B cell (primary cell): ENCODE measurements at regions not wholly inside any gene's neighbourhood (a gene's known extent, or its start where the extent isn't known, plus 50 kb on each side); places are given as distances from the start of the nearest gene placed in this dataset.

Source experiments
- ATAC-seq: fragments of 200-7000 bp; cut with Tn5 transposase; one replicate; pipeline ENCODE4 v1.10.0; 2021; ENCODE audit warnings: low read depth, mild to moderate bottlenecking, moderate number of reproducible peaks, moderate library complexity
- CTCF ChIA-PET: fragments of 350-600 bp; sonication (Branson Sonifier 250); formaldehyde crosslinking; loops from one replicate; lab custom pipeline; 2021; ENCODE audit warnings: antibody characterized with exemption, inconsistent platforms; lab: Charles Lee
- POLR2A ChIA-PET: fragments of 350-600 bp; sonication (Branson Sonifier 250); formaldehyde crosslinking; loops from one replicate; lab custom pipeline; 2021; ENCODE audit warnings: antibody characterized with exemption; lab: Charles Lee
- DNase-seq: peaks from one replicate; pipeline ENCODE4 v3.0.0; 2013
- H2AFZ ChIP-seq: 2 replicates; pipeline ENCODE4 v1.6.1; 2012; ENCODE audit warnings: mild to moderate bottlenecking, low read depth, low read length; ENCODE audit not compliant: insufficient read depth, poor library complexity, severe bottlenecking
- H3K27ac ChIP-seq, 2 donors: 1 replicate in 1 of 2; 2 replicates in 1 of 2; pipeline ENCODE4 v1.5.1; 2012 to 2013; ENCODE audit warnings: low read length in 2 of 2, mild to moderate bottlenecking in 2 of 2, moderate library complexity in 1 of 2
- H3K27me3 ChIP-seq, 4 experiments: fragments of 200-600 bp in 1 of 4; sonication (generic) in 1 of 4; replicated peaks in 1 of 4; 1 replicate in 2 of 4; 2 replicates in 2 of 4; pipeline versions ENCODE4 v1.6.1 to v1.7.0; 2013 to 2016; ENCODE audit warnings: low read length in 3 of 4, mild to moderate bottlenecking in 2 of 4, mixed read lengths in 1 of 4, moderate library complexity in 1 of 4; ENCODE audit not compliant: insufficient read depth in 4 of 4, control insufficient read depth in 3 of 4; ENCODE audit errors: control extremely low read depth in 1 of 4
- H3K36me3 ChIP-seq, 2 experiments: replicated peaks in 1 of 2; 1 replicate in 1 of 2; 2 replicates in 1 of 2; pipeline versions ENCODE4 v1.6.1 to v1.7.1; 2013; ENCODE audit warnings: low read length in 1 of 2; ENCODE audit not compliant: insufficient read depth in 2 of 2, control insufficient read depth in 1 of 2; ENCODE audit errors: control extremely low read depth in 1 of 2, extremely low read depth in 1 of 2
- H3K4me1 ChIP-seq, 2 donors: fragments of 200-600 bp in 1 of 2; sonication (generic) in 1 of 2; 1 replicate in 1 of 2; 2 replicates in 1 of 2; pipeline versions ENCODE4 v1.5.1 to v1.6.1; 2013 to 2017; ENCODE audit warnings: low read length in 2 of 2; ENCODE audit not compliant: control insufficient read depth in 2 of 2, insufficient read depth in 2 of 2
- H3K4me2 ChIP-seq: replicated peaks from 2 replicates; pipeline ENCODE3; 2012; ENCODE audit warnings: mild to moderate bottlenecking, low read depth, low read length; ENCODE audit not compliant: poor library complexity, severe bottlenecking
- H3K4me3 ChIP-seq, 5 experiments: fragments of 200-600 bp in 1 of 5; sonication (generic) in 1 of 5; 1 replicate in 3 of 5; 2 replicates in 2 of 5; pipeline versions ENCODE4 v1.5.1 to v1.7.0; 2011 to 2016; ENCODE audit warnings: low read length in 4 of 5, mild to moderate bottlenecking in 4 of 5, low read depth in 2 of 5, control low read depth in 1 of 5, moderate library complexity in 1 of 5; ENCODE audit not compliant: insufficient read depth in 1 of 5; ENCODE audit errors: control extremely low read depth in 1 of 5, extremely low read depth in 1 of 5
- H3K79me2 ChIP-seq: fragments of 200-600 bp; sonication (generic); one replicate; pipeline ENCODE4 v1.6.0; 2016; ENCODE audit warnings: low read length; ENCODE audit not compliant: control insufficient read depth, insufficient read depth
- H3K9ac ChIP-seq: fragments of 200-600 bp; sonication (generic); 2 replicates; pipeline ENCODE4 v1.6.1; 2017; ENCODE audit warnings: mild to moderate bottlenecking, low read length, moderate library complexity
- H3K9me3 ChIP-seq, 3 donors: one replicate each; pipeline versions ENCODE4 v1.6.1 to v1.7.1; 2013; ENCODE audit warnings: low read length in 2 of 3; ENCODE audit not compliant: control insufficient read depth in 2 of 3, insufficient read depth in 1 of 3; ENCODE audit errors: control extremely low read depth in 1 of 3
- H4K20me1 ChIP-seq: 2 replicates; pipeline ENCODE4 v1.6.0; 2012; ENCODE audit warnings: mild to moderate bottlenecking, low read length; ENCODE audit not compliant: insufficient read depth, control insufficient read depth, poor library complexity, severe bottlenecking
- H3K27ac Mint-ChIP-seq: one replicate; pipeline ENCODE4 v1.8.0; 2021; ENCODE audit warnings: mixed read lengths
- H3K27me3 Mint-ChIP-seq: one replicate; pipeline ENCODE4 v1.8.0; 2021; ENCODE audit warnings: mixed read lengths
- H3K4me1 Mint-ChIP-seq: one replicate; pipeline ENCODE4 v1.8.0; 2021; ENCODE audit warnings: mixed read lengths
- H3K4me3 Mint-ChIP-seq: one replicate; pipeline ENCODE4 v1.8.0; 2021; ENCODE audit warnings: mixed read lengths
- H3K9me3 Mint-ChIP-seq: one replicate; pipeline ENCODE4 v1.8.0; 2022; ENCODE audit warnings: mixed read lengths; ENCODE audit not compliant: insufficient read depth
- CTCF ChIP-seq: fragments of 200-600 bp; IDR thresholded peaks from one replicate; pipeline ENCODE4 v1.8.0; 2022; ENCODE audit warnings: antibody characterized with exemption, mild to moderate bottlenecking
- EZH2 ChIP-seq: IDR thresholded peaks from 2 replicates; pipeline ENCODE4 v1.6.1; 2012; ENCODE audit warnings: borderline replicate concordance, low read depth, mild to moderate bottlenecking, moderate library complexity, low read length; ENCODE audit not compliant: insufficient read depth, poor library complexity, severe bottlenecking
- WGBS: methylation state at CpG from one replicate; pipeline ENCODE4 v1.1.5; 2013; ENCODE audit warnings: missing lambda C conversion rate; ENCODE audit not compliant: insufficient coverage; 5-methylcytosine and 5-hydroxymethylcytosine counted together
- intact Hi-C: fragments of 100-400 bp; cut with micrococcal nuclease; formaldehyde crosslinking; loops from one replicate; pipeline ENCODE4 v1.10.0; 2022

GRCh38 chr14:46464341-46464740 lies 187.2 kb downstream of the RPL10L start:
- no CpG with 5 or more reads among the region's 1 CpG for WGBS
- ATAC-seq, result no peak
- H3K4me1 Mint-ChIP-seq, result no peaks in the 10 kb centered on the region
- H4K20me1 ChIP-seq, result no peaks in the 10 kb centered on the region
- no peak overlapping the region for H3K27ac ChIP-seq
- ChIA-PET CTCF (no interaction called here), POLR2A (no interaction called here)
- no peaks in the 10 kb centered on the region for H3K4me1 ChIP-seq
- TF ChIP-seq CTCF (no peak), EZH2 (no peak)
- peaks cover 0 to 5% (median 0%) of the 10 kb centered on the region in 3 donors for H3K9me3 ChIP-seq
- no peaks in the 10 kb centered on the region for H3K27me3 ChIP-seq
- H3K27ac Mint-ChIP-seq, result no peak overlapping the region
- intact Hi-C loops, result no loop called here
- no peaks in the 10 kb centered on the region for H3K36me3 ChIP-seq
- DNase-seq, result no peak
- peaks cover 6% of the 10 kb centered on the region for H3K9me3 Mint-ChIP-seq
- no peak overlapping the region for H3K9ac ChIP-seq
- H3K27me3 Mint-ChIP-seq, result no peaks in the 10 kb centered on the region
- H3K4me2 ChIP-seq, result no peak overlapping the region
- no peak overlapping the region for H2AFZ ChIP-seq
- H3K79me2 ChIP-seq, result no peaks in the 10 kb centered on the region
- no peak overlapping the region for H3K4me3 ChIP-seq
- H3K4me3 Mint-ChIP-seq, result no peak overlapping the region

GRCh38 chr14:46451800-46452199 lies 199.8 kb downstream of the RPL10L start:
- H2AFZ ChIP-seq, result no peak overlapping the region
- H3K4me3 ChIP-seq, result no peak overlapping the region
- no peaks in the 10 kb centered on the region for H3K4me1 ChIP-seq
- H3K79me2 ChIP-seq, result no peaks in the 10 kb centered on the region
- H3K36me3 ChIP-seq, result no peaks in the 10 kb centered on the region
- H3K9ac ChIP-seq, result no peak overlapping the region
- Mint-ChIP-seq H3K27ac (no peak overlapping the region), H3K27me3 (no peaks in the 10 kb centered on the region), H3K9me3 (no peaks in the 10 kb centered on the region), H3K4me3 (no peak overlapping the region), H3K4me1 (no peaks in the 10 kb centered on the region)
- ATAC-seq (no peak), DNase-seq (no peak)
- ChIA-PET CTCF (no interaction called here), POLR2A (no interaction called here)
- H3K27me3 ChIP-seq, result no peaks in the 10 kb centered on the region
- WGBS, result no CpG with 5 or more reads among the region's 3 CpGs
- intact Hi-C loops, result no loop called here
- H4K20me1 ChIP-seq, result no peaks in the 10 kb centered on the region
- TF ChIP-seq EZH2, result no peak
- TF ChIP-seq CTCF, result no peak
- H3K4me2 ChIP-seq, result no peak overlapping the region
- H3K27ac ChIP-seq, result no peak overlapping the region
- peaks cover 0 to 5% (median 0%) of the 10 kb centered on the region in 3 donors for H3K9me3 ChIP-seq
